Activated CD4-positive, alpha-beta T cell treated with anti-CD3 and anti-CD28 coated beads, Interleukin-2, amount 10 ng/mL, durations not matched to agents 24 days and 14 days (primary cell): ENCODE measurements at regions not wholly inside any gene's neighbourhood (a gene's known extent, or its start where the extent isn't known, plus 50 kb on each side); places are given as distances from the start of the nearest gene placed in this dataset.
A peak's percentile ranks its signal among the peaks of the same experiment; 100 is the strongest.

ENCODE experiments used
- DNase-seq: peaks from one replicate; pipeline ENCODE4 v3.0.0; 2022
- H3K27ac Mint-ChIP-seq: one replicate; pipeline ENCODE4 v1.8.0; 2022; ENCODE audit warnings: mild to moderate bottlenecking, mixed read lengths
- H3K27me3 Mint-ChIP-seq: one replicate; pipeline ENCODE4 v1.8.0; 2022; ENCODE audit warnings: mixed read lengths
- H3K36me3 Mint-ChIP-seq: one replicate; pipeline ENCODE4 v1.8.0; 2022; ENCODE audit warnings: low read depth, mild to moderate bottlenecking, mixed read lengths
- H3K4me1 Mint-ChIP-seq: one replicate; pipeline ENCODE4 v1.8.0; 2021; ENCODE audit warnings: mixed read lengths
- H3K4me3 Mint-ChIP-seq: one replicate; pipeline ENCODE4 v1.8.0; 2022; ENCODE audit warnings: mild to moderate bottlenecking, moderate library complexity, mixed read lengths
- H3K9me3 Mint-ChIP-seq: one replicate; pipeline ENCODE4 v1.8.0; 2021; ENCODE audit warnings: mixed read lengths
- intact Hi-C: fragments of 100-400 bp; cut with micrococcal nuclease; formaldehyde crosslinking; loops from one replicate; pipeline ENCODE4 v1.15.1; 2023

GRCh38 chr10:6746782-6747181, 166.7 kb upstream of the PRKCQ start:
- intact Hi-C loops: no loop called here
- Mint-ChIP-seq H3K36me3 (no peaks in the 10 kb centered on the region), H3K27ac (no peak overlapping the region), H3K27me3 (peaks cover 11% of the 10 kb centered on the region), H3K4me3 (no peak overlapping the region), H3K4me1 (no peaks in the 10 kb centered on the region), H3K9me3 (no peaks in the 10 kb centered on the region)
- DNase-seq: no peak

GRCh38 chr10:6743291-6743849, 163.3 kb upstream of the PRKCQ start:
- peaks cover 13% of the 10 kb centered on the region for H3K27me3 Mint-ChIP-seq
- no peak overlapping the region for H3K27ac Mint-ChIP-seq
- H3K4me3 Mint-ChIP-seq: no peak overlapping the region
- H3K36me3 Mint-ChIP-seq: no peaks in the 10 kb centered on the region
- H3K4me1 Mint-ChIP-seq: peaks cover 4% of the 10 kb centered on the region
- intact Hi-C loops: no loop called here
- DNase-seq: no peak
- H3K9me3 Mint-ChIP-seq: no peaks in the 10 kb centered on the region

- H3K4me3 Mint-ChIP-seq: no peak overlapping the region
- intact Hi-C loops: no loop called here
- peaks cover 7% of the 10 kb centered on the region for H3K4me1 Mint-ChIP-seq
- no peak overlapping the region for H3K27ac Mint-ChIP-seq
- H3K27me3 Mint-ChIP-seq: peaks cover 13% of the 10 kb centered on the region
- DNase-seq: no peak
- H3K9me3 Mint-ChIP-seq: no peaks in the 10 kb centered on the region
- H3K36me3 Mint-ChIP-seq: no peaks in the 10 kb centered on the region
Observed at GRCh38 chr10:6741541-6741941, 161.5 kb upstream of the PRKCQ start.

- Mint-ChIP-seq H3K4me1 (peaks cover 7% of the 10 kb centered on the region), H3K27ac (no peak overlapping the region), H3K36me3 (no peaks in the 10 kb centered on the region), H3K4me3 (no peak overlapping the region), H3K27me3 (peaks cover 13% of the 10 kb centered on the region), H3K9me3 (no peaks in the 10 kb centered on the region)
- intact Hi-C loops: no loop called here
- DNase-seq: no peak
Observed at GRCh38 chr10:6739530-6740174, 159.6 kb upstream of the PRKCQ start.

GRCh38 chr10:6738112-6738768, 158.2 kb upstream of the PRKCQ start:
- no peak overlapping the region for H3K27ac Mint-ChIP-seq
- no peaks in the 10 kb centered on the region for H3K9me3 Mint-ChIP-seq
- H3K27me3 Mint-ChIP-seq: peaks cover 17% of the 10 kb centered on the region
- peak; percentile 60 for DNase-seq
- H3K36me3 Mint-ChIP-seq: no peaks in the 10 kb centered on the region
- intact Hi-C loops: no loop called here
- H3K4me3 Mint-ChIP-seq: no peak overlapping the region
- peaks cover 7% of the 10 kb centered on the region for H3K4me1 Mint-ChIP-seq

- Mint-ChIP-seq H3K4me3 (no peak overlapping the region), H3K27ac (no peak overlapping the region), H3K27me3 (peaks cover 21% of the 10 kb centered on the region), H3K4me1 (peaks cover 7% of the 10 kb centered on the region), H3K9me3 (no peaks in the 10 kb centered on the region), H3K36me3 (no peaks in the 10 kb centered on the region)
- DNase-seq: no peak
- intact Hi-C loops: no loop called here
Observed at GRCh38 chr10:6737758-6738111, 157.7 kb upstream of the PRKCQ start.

- no peak overlapping the region for H3K27ac Mint-ChIP-seq
- DNase-seq: no peak
- peaks cover 7% of the 10 kb centered on the region for H3K4me1 Mint-ChIP-seq
- intact Hi-C loops: no loop called here
- H3K4me3 Mint-ChIP-seq: no peak overlapping the region
- H3K9me3 Mint-ChIP-seq: no peaks in the 10 kb centered on the region
- peaks cover 22% of the 10 kb centered on the region for H3K27me3 Mint-ChIP-seq
- no peaks in the 10 kb centered on the region for H3K36me3 Mint-ChIP-seq
Observed at GRCh38 chr10:6737080-6737641, 157.1 kb upstream of the PRKCQ start.

GRCh38 chr10:6734286-6734685, 154.2 kb upstream of the PRKCQ start:
- H3K4me1 Mint-ChIP-seq: peaks cover 7% of the 10 kb centered on the region
- peaks cover 36% of the 10 kb centered on the region for H3K27me3 Mint-ChIP-seq
- DNase-seq: no peak
- no peaks in the 10 kb centered on the region for H3K9me3 Mint-ChIP-seq
- no peak overlapping the region for H3K4me3 Mint-ChIP-seq
- intact Hi-C loops: no loop called here
- H3K27ac Mint-ChIP-seq: no peak overlapping the region
- no peaks in the 10 kb centered on the region for H3K36me3 Mint-ChIP-seq

- no peaks in the 10 kb centered on the region for H3K36me3 Mint-ChIP-seq
- peaks cover 52% of the 10 kb centered on the region for H3K27me3 Mint-ChIP-seq
- H3K4me3 Mint-ChIP-seq: no peak overlapping the region
- H3K9me3 Mint-ChIP-seq: peaks cover under 1% of the 10 kb centered on the region
- H3K27ac Mint-ChIP-seq: no peak overlapping the region
- no peak for DNase-seq
- intact Hi-C loops: no loop called here
- H3K4me1 Mint-ChIP-seq: no peaks in the 10 kb centered on the region
Observed at GRCh38 chr10:6729861-6730344, 149.8 kb upstream of the PRKCQ start.

- Mint-ChIP-seq H3K4me1 (no peaks in the 10 kb centered on the region), H3K9me3 (peaks cover 4% of the 10 kb centered on the region), H3K27me3 (peaks cover 55% of the 10 kb centered on the region), H3K36me3 (no peaks in the 10 kb centered on the region), H3K4me3 (no peak overlapping the region), H3K27ac (no peak overlapping the region)
- no peak for DNase-seq
- intact Hi-C loops: no loop called here
Observed at GRCh38 chr10:6729071-6729774, 149.1 kb upstream of the PRKCQ start.

- peaks cover 61% of the 10 kb centered on the region for H3K27me3 Mint-ChIP-seq
- intact Hi-C loops: no loop called here
- H3K4me3 Mint-ChIP-seq: no peak overlapping the region
- peaks cover 6% of the 10 kb centered on the region for H3K9me3 Mint-ChIP-seq
- no peaks in the 10 kb centered on the region for H3K36me3 Mint-ChIP-seq
- no peaks in the 10 kb centered on the region for H3K4me1 Mint-ChIP-seq
- DNase-seq: no peak
- no peak overlapping the region for H3K27ac Mint-ChIP-seq
Observed at GRCh38 chr10:6726924-6727323, 146.8 kb upstream of the PRKCQ start.

- H3K36me3 Mint-ChIP-seq: no peaks in the 10 kb centered on the region
- no peak overlapping the region for H3K4me3 Mint-ChIP-seq
- peaks cover 40% of the 10 kb centered on the region for H3K27me3 Mint-ChIP-seq
- DNase-seq: no peak
- intact Hi-C loops: no loop called here
- H3K4me1 Mint-ChIP-seq: no peaks in the 10 kb centered on the region
- no peak overlapping the region for H3K27ac Mint-ChIP-seq
- H3K9me3 Mint-ChIP-seq: peaks cover 6% of the 10 kb centered on the region
Observed at GRCh38 chr10:6722616-6723004, 142.5 kb upstream of the PRKCQ start.

GRCh38 chr10:6721964-6722615, 142.0 kb upstream of the PRKCQ start:
- Mint-ChIP-seq H3K4me3 (no peak overlapping the region), H3K27ac (no peak overlapping the region), H3K9me3 (peaks cover 6% of the 10 kb centered on the region), H3K4me1 (no peaks in the 10 kb centered on the region), H3K27me3 (peaks cover 35% of the 10 kb centered on the region), H3K36me3 (no peaks in the 10 kb centered on the region)
- DNase-seq: no peak
- intact Hi-C loops: no loop called here
